Bronchial epithelial cell (primary cell): ENCODE measurements at regions not wholly inside any gene's neighbourhood (a gene's known extent, or its start where the extent isn't known, plus 50 kb on each side); places are given as distances from the start of the nearest gene placed in this dataset.

Experiments used
- DNase-seq: peaks from one replicate; pipeline ENCODE4 v3.0.0-alpha.2; 2010; ENCODE audit warnings: low read depth
- FAIRE-seq: peaks from 2 replicates; lab custom pipeline; 2011; peaks lifted over from hg19 to GRCh38; lab: Jason Lieb, UNC
- H3K27me3 ChIP-seq: 2 replicates; pipeline ENCODE4 v1.5.1; 2011; ENCODE audit warnings: low read length; ENCODE audit not compliant: control insufficient read depth, insufficient read depth
- H3K36me3 ChIP-seq: 2 replicates; pipeline ENCODE4 v1.5.1; 2011; ENCODE audit warnings: low read length; ENCODE audit not compliant: control insufficient read depth, insufficient read depth
- H3K4me3 ChIP-seq: 2 replicates; pipeline ENCODE4 v1.5.1; 2011; ENCODE audit warnings: mild to moderate bottlenecking, low read depth, low read length, control low read depth
- CTCF ChIP-seq: IDR thresholded peaks from 2 replicates; pipeline ENCODE4 v1.5.1; 2011; ENCODE audit warnings: mild to moderate bottlenecking, moderate library complexity, low read length, control low read depth, inconsistent platforms; ENCODE audit not compliant: insufficient read depth, severe bottlenecking

DNA sequence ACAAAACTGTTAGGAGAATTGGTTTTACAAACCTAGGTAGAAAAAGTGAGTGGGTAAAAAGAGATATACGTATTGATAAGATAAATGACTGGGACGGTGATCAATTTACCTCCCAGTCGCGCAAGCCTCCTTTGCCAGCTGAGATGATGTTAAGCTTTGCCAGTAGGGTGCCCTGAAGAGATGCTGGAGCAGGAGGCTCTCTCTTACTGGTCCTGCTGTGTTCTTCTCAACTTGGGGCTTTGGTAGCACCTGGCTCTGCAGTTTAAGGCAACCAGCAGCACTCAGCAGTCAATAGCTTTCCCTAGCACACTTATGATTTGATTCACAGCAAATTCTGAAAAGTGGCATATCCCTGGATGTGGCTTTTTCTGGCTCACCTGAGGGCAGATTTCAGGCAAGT is 1461.7 kb downstream of the ADGRL3 start:
- FAIRE-seq: no peak
- no peak overlapping the region for H3K4me3 ChIP-seq

GRCh38 chr4:62656006-62656405 is 1455.9 kb downstream of the ADGRL3 start:
- Histone ChIP-seq H3K27me3 (no peaks in the 10 kb centered on the region), H3K36me3 (no peaks in the 10 kb centered on the region), H3K4me3 (no peak overlapping the region)
- no peak for TF ChIP-seq CTCF
- no peak for FAIRE-seq
- no peak for DNase-seq

More for the DNA sequence above, 1461.7 kb downstream of the ADGRL3 start:
- no peak for DNase-seq
- no peaks in the 10 kb centered on the region for H3K36me3 ChIP-seq
- no peaks in the 10 kb centered on the region for H3K27me3 ChIP-seq
- no peak for TF ChIP-seq CTCF

DNA sequence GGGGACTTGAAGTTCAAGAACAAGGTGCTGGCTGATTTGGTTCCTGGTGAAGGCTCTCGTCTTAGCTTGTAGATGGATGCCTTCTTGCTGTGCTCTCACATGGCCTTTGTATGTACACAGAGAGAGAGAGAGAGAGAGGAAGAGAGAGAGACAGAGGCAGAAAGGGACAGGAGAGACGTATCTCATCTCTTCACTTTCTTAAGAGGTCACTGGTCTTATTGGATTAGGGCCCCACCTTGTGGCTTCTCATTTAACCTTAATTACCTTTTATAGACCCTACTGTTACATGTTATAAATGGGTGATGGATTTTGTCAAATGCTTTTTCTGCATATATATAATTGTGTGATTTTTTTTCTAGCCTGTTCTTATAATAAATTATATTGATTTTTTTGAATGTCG is 1444.2 kb downstream of the ADGRL3 start:
- FAIRE-seq: no peak
- Histone ChIP-seq H3K36me3 (no peaks in the 10 kb centered on the region), H3K4me3 (no peak overlapping the region), H3K27me3 (no peaks in the 10 kb centered on the region)
- TF ChIP-seq CTCF: peak; percentile 28
- DNase-seq: peak; percentile 28

GRCh38 chr4:62640296-62640695 is 1440.2 kb downstream of the ADGRL3 start:
- Histone ChIP-seq H3K36me3 (no peaks in the 10 kb centered on the region), H3K4me3 (no peak overlapping the region), H3K27me3 (no peaks in the 10 kb centered on the region)
- no peak for TF ChIP-seq CTCF
- FAIRE-seq (no peak), DNase-seq (no peak)

DNA sequence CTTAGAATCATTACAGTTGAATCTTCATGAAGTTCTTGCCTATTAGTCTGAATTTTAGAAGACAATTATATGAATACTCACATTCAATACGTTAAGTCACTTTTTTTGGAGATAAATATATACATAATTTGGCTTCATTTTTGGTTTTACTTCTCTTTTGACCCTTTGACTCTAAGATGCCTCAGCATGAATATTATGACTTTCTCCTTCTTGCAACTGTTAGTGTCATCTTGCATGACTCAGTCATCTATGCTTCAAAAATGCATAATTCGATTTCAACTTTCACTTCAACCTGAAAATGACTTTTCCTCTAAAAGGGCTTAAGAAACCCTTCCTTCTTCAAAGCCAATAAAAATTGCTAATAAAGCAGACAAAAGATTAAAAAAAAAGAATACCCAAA is 1427.5 kb downstream of the ADGRL3 start:
- no peak for FAIRE-seq
- no peak for DNase-seq
- no peaks in the 10 kb centered on the region for H3K27me3 ChIP-seq
- no peaks in the 10 kb centered on the region for H3K36me3 ChIP-seq
- TF ChIP-seq CTCF: no peak
- no peak overlapping the region for H3K4me3 ChIP-seq

- no peaks in the 10 kb centered on the region for H3K36me3 ChIP-seq
- H3K4me3 ChIP-seq: no peak overlapping the region
- no peaks in the 10 kb centered on the region for H3K27me3 ChIP-seq
- no peak for TF ChIP-seq CTCF
- no peak for FAIRE-seq
- DNase-seq: no peak
Observed at GRCh38 chr4:62627141-62627540, 1427.0 kb downstream of the ADGRL3 start.
